Suppressor macrophage treated with lipopolysaccharide for 1 hour (primary cell): ENCODE measurements at regions not wholly inside any gene's neighbourhood (a gene's known extent, or its start where the extent isn't known, plus 50 kb on each side); places are given as distances from the start of the nearest gene placed in this dataset.

Experiments
- DNase-seq, 3 donors: peaks; one replicate each; pipeline ENCODE4 v3.0.0-alpha.2; 2020 to 2022

DNA sequence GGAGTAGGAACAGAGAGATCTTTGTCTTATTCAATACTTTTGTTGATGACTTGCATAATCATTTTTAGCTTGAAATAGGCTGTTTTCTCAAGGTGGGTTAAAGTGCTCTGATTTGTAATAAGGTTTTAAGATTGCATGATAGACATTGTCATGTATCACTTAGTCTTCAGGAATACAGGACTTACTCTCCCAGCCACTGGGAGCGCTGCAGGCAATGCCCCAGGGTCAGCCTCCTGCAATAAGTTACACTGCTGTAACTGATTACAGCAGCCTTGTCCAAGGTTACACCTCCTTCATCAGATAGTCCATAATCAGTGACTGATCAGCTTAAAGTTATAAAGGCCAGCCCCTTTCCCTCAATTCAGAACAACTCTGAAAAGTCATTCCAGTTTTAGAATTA, 218.6 kb downstream of the ESM1 start:
- DNase-seq: no peak

GRCh38 chr5:54765165-54766028, 220.0 kb downstream of the ESM1 start:
- DNase-seq: no peak

DNA sequence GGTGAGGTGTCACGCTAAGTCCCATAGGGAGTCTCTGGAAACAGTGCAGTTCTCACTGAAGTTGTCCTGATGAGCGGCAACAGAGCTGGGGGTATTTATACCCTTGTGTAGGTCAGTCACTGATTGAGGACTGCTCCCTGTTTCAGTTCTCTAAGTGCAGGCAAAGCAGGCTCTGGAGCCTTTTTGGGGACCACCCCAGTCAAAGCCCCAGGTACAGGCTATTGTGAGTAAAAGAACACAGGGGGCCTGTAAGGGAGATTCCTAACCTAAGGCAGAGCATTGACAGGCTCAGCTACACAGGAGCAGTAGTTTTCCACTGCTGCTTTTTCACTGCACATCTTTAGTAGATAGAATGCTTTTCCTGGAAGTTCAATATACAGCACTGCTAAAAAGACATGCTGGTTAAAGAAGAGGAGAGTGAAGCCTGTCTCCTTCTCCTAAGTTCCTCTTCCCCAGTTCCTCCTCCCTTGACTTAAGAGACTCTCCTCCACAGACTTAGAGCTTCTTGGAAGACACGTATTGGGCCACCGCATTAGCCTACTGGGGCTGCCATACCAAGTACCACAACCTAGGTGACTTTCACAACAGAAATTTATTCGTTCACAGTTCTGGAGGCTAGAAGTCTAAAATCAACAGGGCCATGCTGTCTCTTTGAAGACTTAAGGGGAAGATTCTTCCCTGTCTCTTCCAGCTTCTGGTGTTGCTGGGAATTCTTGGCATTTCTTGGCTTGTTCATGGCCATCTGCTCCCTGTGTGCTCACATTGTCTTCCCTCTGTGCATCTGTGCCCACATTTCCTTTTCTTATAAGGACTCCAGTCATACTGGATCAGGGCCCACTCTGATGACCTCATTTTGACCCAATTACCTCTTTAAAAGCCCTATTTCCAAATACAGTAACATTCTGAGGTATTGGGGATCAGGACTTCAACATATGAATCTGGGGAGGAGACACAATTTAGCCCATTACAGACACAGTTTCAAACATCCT, 221.0 kb downstream of the ESM1 start:
- DNase-seq: peak; percentile 35 to 37 (median 35)

GRCh38 chr5:54761213-54761701, 224.1 kb downstream of the ESM1 start:
- DNase-seq: no peak

DNA sequence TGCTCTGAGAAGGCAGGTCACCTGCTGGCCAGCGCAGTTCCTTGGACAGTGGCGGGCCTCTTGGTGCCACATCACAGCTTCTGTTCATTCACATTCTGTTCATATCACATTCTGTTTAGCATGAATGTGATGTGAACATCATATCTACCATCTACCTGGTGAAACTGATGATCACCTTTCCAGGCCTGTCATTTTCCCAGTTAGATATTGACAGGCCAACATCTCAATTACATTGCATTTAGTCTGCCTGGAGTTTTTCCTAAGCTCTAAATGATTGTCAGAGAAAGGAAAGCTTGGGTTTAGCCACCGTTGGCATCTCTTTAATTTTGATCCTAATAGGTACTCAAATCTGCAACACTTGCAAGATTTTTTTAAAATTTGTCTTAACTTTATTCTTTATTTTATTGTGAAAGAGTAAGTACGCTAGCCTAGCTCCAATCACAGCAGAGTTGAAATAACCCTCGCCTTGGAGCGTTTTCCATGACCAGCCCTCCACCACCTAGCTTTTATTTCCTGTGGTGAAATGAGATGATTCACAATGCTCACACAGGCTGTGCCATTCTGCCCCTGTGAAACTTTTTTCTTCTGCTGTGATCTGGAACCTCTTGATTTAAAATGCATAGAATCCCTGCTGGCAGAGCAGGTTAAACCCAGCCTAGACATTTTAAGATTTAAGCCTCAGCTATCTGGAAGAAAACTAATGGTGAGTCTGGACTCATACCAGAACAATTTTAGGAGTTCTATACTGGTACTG, 225.0 kb downstream of the ESM1 start:
- peak; percentile 44 to 57 (median 51) for DNase-seq

GRCh38 chr5:54758038-54758437, 227.4 kb downstream of the ESM1 start:
- no peak for DNase-seq

DNA sequence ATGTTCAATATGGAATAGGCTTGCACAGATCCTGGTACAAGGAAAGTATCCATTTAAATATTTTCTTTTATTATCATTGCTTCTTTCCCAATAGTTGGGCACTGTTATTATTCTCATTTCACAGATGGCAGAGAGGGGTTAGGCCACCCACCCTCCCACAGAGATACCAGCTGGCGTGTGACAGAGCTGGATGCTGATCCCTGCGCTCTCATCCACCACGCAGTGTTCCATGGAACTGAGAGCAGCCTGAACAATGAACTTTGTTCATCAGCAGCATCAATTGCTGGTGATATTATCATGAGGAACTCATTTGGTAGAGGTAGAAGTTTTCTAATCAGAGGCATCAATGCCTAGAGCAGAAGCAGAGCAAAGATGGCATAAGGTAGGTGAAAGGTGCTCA, 227.9 kb downstream of the ESM1 start:
- DNase-seq: no peak

GRCh38 chr5:54756796-54757402, 228.5 kb downstream of the ESM1 start:
- DNase-seq: no peak

DNA sequence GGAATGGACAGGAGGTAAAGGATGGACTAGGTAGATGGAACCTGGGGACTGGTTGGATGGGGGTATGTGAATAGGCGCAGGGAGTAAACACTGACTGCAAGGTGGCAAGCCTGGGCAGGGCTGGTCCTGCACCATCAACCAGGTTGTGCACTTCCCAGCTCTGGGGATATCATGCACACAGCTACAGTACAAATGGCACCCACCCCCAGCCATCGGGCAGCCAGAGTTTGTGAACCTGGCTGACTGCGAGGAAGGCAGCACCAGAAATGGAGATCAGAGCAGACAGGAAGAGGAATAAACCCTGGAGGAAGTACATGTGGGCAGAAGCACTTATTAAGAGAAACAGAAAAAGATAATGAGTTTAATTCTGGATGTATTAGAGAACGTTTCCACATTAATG, 229.1 kb downstream of the ESM1 start:
- no peak for DNase-seq

DNA sequence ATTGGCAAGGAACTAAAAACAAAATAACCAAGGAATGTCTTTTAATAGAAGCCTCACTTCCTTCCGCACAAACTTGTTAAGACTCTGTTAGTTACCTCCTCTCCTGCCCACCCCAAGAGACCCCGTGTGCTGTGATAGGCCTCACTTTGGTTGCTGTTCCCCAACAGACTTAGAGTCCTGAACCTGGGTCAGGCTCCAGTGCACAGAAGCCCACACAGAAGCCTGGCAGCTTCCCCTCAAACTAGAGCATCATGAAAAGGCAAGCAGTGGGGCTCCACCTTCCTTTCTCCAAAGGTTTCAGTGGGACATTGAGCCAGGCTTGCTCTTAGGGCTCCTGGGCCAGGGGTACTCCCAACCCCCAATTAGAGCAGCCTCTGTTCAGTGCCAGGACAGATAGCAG, 230.5 kb downstream of the ESM1 start:
- no peak for DNase-seq

- DNase-seq: no peak
Observed at GRCh38 chr5:54754420-54754819, 231.0 kb downstream of the ESM1 start.

- no peak for DNase-seq
Observed at GRCh38 chr5:54753753-54754152, 231.6 kb downstream of the ESM1 start.

GRCh38 chr5:54753034-54753433, 232.4 kb downstream of the ESM1 start:
- DNase-seq: peak; percentile 71 to 82 (median 78)

GRCh38 chr5:54748527-54748926, 231.0 kb downstream of the SNX18 start:
- DNase-seq: no peak

- no peak for DNase-seq
Observed at GRCh38 chr5:54746777-54747398, 229.3 kb downstream of the SNX18 start.

DNA sequence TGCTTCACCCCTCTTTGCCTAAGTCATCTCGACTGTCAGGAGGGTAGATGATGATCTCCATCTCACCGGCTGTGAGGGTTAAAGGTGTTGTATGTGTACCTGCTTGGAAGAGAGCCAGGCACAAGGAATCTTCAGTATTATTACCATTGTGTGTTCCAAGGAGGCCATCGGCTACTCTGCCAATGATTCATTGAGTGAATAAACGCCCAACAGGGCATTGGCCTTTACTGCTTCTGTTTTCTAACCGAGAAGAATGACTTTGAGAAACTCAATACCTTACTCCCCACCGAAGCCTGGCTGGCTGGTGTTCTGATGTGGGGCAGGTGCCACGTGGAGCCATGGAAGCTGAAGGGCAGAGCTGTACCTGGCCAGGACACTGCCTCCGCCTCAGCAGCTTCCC, 228.8 kb downstream of the SNX18 start:
- no peak for DNase-seq

DNA sequence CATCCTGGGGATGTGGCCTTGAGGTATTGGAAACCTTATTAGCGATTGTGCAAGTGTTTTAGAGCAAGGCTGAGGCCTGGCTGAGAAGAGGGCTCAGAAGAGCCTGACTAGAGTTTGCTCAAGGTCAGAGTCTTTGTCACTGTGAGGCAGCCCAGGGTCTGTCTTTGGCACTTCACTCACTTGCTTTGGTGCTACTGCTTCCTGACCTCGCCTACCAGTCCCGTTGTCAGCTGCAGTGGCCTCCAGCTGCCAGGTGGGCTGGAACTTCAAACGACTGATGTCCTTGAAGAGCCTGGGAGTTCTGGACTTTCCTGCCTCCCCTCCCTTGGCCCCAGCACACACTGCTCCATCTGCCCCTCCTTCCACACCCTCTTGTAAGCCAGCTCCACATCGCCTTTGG, 228.0 kb downstream of the SNX18 start:
- no peak for DNase-seq

DNA sequence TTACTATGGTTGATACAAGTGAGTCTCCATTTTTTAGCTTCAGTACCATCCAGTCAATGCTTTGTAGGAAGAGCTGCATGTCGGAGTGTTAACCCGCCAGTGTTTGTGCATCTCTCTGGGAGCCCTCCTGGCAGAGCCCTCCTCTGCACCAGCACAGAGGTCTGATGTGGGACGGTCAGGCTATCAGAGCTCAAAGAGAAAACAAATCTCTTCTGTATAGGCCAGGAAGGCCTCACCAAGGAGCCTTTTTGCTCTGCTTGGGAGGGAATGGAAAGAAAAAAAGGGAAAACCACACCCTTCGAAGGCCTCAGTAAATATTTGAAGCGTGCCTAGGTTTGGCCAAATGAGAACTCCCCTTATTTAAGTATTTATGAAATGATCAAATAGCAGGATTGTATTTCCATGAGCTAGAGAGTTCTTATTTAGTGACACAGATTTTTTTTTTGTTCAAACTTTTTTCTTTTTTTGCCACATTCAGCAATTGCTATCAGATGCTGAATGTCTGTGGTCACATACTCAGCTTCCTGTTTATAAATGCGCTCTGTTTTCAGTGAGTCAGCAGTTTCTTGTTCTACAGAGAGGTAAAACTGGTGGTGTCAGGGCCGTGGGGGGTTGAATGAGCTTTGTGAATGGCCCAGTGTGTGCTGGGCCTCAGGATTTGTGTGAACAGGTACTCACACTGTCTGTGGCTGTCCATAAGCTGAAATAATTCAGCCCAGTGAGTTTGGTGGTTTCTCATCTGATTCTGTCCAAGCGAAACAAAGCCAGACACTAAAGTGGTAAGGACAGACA, 226.6 kb downstream of the SNX18 start:
- DNase-seq: peak; percentile 66 to 80 (median 79)

GRCh38 chr5:54743581-54743980, 226.0 kb downstream of the SNX18 start:
- no peak for DNase-seq

DNA sequence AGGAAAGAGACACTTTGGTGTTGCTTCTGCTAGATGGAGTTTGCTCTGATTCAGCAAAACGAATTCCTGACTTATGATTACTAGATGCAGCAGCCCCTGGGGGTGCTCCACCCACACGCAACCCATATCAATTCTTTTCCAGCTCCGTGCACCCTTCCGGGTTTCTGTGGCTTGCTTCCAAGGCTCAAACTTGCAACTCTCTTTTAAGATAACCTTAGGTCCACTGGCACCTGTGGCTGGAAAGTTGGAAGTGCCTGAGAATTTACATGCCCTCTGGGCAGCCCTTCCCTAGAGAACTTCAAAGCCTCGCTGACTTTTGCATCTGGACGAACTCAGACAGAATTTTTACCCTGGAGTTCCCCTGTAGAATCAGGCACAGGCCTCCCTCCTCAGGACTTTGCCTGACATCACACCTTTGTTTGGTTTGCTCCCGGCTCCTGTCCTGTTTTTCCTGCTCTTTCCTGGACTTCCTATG, 224.9 kb downstream of the SNX18 start:
- no peak for DNase-seq

DNA sequence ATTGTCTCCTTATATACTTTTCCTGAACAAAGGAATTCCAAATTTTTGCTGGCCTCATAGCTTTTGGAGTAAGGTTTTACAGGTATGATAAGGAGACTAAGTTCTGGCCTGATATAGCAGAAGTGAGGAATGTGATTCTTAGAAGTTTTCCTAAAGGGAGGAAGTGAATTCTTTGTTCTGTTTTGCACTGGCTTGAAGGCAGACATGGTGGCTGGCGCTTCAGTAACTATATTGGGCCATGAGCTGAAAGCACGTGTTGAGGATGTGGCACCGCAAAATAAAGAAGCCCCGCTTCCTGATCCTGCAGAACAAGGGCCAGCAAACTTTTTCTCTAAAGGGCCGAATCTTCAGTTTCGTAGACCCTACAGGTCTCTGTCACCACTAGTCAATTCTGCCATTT, 224.2 kb downstream of the SNX18 start:
- DNase-seq: no peak
